SJCRH30 (cell line): ENCODE measurements at regions not wholly inside any gene's neighbourhood (a gene's known extent, or its start where the extent isn't known, plus 50 kb on each side); places are given as distances from the start of the nearest gene placed in this dataset.
"Not testable (repeated sequence)": the region's sequence is repeated elsewhere in the genome, so short reads cannot be mapped to it uniquely, and the experiment has no call there.

Experiments
- DNase-seq, 2 experiments: peaks; one replicate each; pipeline ENCODE4 v3.0.0-alpha.2; 2015 to 2020
- H3K27ac ChIP-seq: fragments of 250-450 bp; sonication (Bioruptor Pico); 2 replicates; pipeline ENCODE4 v1.5.1; 2020; ENCODE audit warnings: mild to moderate bottlenecking, moderate library complexity
- H3K27me3 ChIP-seq: fragments of 250-450 bp; sonication (Bioruptor Pico); 2 replicates; pipeline ENCODE4 v1.5.1; 2020; ENCODE audit warnings: mild to moderate bottlenecking, moderate library complexity
- H3K36me3 ChIP-seq: fragments of 250-450 bp; sonication (Bioruptor Pico); 2 replicates; pipeline ENCODE4 v1.5.1; 2020; ENCODE audit warnings: mild to moderate bottlenecking, moderate library complexity
- H3K4me1 ChIP-seq: fragments of 250-450 bp; sonication (Bioruptor Pico); 2 replicates; pipeline ENCODE4 v1.5.1; 2020; ENCODE audit warnings: mild to moderate bottlenecking, moderate library complexity
- H3K4me3 ChIP-seq: fragments of 250-450 bp; sonication (Bioruptor Pico); 2 replicates; pipeline ENCODE4 v1.5.1; 2020; ENCODE audit warnings: mild to moderate bottlenecking, moderate library complexity
- H3K9me3 ChIP-seq: fragments of 250-450 bp; sonication (Bioruptor Pico); replicated peaks from 2 replicates; pipeline ENCODE4 v1.5.1; 2020; ENCODE audit warnings: mild to moderate bottlenecking, moderate library complexity

DNA sequence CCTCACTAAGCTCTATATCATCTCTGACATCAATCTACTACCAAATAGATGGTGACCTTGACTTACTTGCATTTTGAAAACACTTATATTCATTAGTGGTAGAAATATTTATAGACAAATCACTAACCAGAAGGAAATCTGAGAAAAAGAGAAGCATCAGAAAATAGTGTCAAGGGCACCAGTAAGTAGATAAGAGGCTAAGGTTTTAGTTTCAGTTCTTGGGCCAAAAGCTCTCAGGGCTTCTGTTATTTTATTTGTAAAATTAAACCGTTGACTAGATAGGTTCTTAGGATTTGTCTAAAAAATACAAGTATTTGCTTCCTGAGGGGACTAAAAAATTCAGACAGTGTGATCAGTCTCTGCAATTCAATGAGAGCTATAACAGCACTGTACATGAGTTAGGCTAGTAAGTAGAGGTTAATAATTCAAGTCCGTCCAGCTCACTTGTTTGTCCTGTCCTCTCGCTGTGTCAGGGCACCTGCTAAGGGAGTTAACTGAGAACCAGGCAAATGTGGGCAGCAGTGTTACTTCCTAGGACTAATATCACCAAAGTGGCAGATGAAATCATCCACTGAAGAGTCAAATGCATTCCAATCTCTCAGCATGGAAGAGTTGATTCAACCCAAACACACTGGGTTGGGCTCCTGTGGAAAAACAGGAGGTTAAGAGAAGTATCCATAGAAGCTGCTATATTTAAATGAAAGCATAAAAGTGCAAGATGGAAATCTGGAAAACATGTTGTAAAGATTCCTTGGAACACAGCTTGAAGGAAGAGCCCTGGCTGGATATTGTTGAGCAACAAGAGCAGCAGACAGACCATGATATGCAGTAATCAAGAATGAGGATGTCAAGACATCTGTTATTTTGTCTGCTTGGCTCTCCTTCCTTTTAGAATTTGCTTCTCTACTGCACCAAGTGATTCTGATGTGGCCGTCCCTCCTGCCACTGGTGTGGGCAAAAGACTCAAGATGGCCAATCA, 134.9 kb upstream of the ZBTB20 start:
- Histone ChIP-seq H3K27ac (no peak overlapping the region), H3K9me3 (no peaks in the 10 kb centered on the region), H3K4me1 (no peaks in the 10 kb centered on the region), H3K27me3 (no peaks in the 10 kb centered on the region), H3K36me3 (no peaks in the 10 kb centered on the region), H3K4me3 (no peak overlapping the region)
- no peak for DNase-seq

DNA sequence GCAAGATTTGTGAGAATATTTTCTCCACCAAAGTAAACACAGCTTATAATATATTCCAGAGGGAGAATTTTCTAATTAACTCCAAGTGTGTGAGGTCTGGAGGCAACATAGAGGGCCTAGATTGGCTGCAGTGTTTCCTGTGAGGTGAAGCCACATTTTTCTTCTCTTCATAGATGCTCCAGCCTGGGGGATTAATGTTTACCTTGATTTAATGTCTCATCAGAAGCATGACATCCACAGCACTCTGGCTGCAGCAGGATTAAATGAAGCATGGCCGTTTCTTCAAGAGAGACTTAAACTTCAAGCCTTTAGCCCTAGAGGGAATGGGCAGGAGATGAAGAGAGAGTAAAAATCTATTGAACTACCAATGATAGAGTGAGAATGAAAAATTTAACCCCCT, 137.9 kb upstream of the ZBTB20 start:
- no peaks in the 10 kb centered on the region for H3K9me3 ChIP-seq
- H3K36me3 ChIP-seq, result no peaks in the 10 kb centered on the region
- H3K4me1 ChIP-seq, result no peaks in the 10 kb centered on the region
- DNase-seq, result no peak
- no peak overlapping the region for H3K27ac ChIP-seq
- H3K27me3 ChIP-seq, result no peaks in the 10 kb centered on the region
- H3K4me3 ChIP-seq, result no peak overlapping the region

DNA sequence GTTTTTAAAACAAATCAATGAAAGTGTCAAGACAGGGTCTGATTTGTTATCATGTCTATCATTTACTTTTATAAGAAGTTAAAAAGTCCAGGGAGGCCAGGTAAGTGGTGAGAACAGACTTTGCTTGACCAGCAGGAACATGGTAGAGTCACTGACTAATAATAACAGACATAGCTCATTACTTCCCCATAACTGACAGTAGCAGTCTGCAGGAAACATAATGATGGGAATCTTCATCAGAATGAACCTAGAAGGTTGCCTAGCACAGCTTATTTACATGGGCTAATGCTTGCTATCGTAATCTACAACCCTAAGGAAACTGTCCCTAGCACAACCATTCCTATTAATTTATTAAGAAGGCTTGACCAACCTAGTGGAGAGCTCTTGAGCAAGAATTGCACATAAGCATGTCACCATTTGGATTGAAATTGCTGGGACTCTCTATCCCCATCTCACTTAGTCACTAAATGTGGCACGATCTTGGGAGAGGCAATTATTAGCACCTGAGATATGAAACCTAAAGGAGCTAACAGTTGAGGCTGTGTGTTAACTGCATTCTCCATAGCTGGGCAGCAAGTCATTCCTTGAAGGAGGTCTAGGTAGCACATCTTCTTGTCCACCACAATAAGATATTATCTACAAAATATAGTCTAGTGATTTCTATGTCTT, 139.6 kb upstream of the ZBTB20 start:
- Histone ChIP-seq H3K4me1 (no peaks in the 10 kb centered on the region), H3K36me3 (no peaks in the 10 kb centered on the region), H3K9me3 (no peaks in the 10 kb centered on the region), H3K4me3 (no peak overlapping the region), H3K27ac (no peak overlapping the region), H3K27me3 (no peaks in the 10 kb centered on the region)
- no peak for DNase-seq

DNA sequence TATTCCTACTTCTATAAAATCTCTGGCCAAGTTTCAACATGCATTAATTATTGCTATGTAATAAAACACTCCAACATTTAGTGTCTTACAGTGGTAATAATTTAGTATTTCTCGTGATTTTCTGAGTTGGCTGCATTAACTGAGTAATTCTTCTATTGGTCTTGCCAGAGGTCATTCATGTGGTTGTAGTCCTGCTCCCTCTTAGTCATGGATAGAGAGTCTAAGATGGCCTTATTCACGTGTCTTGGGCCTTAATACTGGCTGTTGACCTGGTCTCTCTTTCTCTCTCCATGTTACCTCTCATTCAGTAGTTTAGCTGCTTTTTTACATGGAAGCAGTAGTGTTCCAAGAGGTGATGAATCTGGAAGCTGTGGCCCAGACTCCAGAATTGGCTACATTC, 140.1 kb upstream of the ZBTB20 start:
- no peak for DNase-seq
- H3K4me3 ChIP-seq, result no peak overlapping the region

DNA sequence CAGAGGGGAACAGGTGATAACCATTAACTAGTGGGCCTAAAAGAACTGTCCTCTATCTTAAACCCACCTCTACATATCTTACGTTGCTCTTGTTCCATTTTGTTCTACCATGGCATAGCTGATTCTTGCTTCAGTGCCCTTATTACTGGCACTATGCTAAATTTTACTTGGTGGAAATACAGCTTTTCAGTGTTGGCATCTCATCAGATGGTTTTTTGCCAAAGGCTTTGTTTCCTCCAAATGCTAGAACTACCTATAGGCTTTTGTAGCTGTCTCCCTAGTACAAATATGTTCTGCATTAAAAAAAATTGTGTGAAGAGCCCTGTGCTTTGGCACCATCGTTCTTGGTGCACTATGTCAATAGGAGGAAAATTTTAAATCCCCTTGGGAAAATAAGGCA, 145.0 kb upstream of the ZBTB20 start:
- no peak for DNase-seq
- H3K4me1 ChIP-seq, result no peaks in the 10 kb centered on the region
- no peak overlapping the region for H3K4me3 ChIP-seq
- H3K9me3 ChIP-seq, result no peaks in the 10 kb centered on the region
- H3K27me3 ChIP-seq, result no peaks in the 10 kb centered on the region
- no peak overlapping the region for H3K27ac ChIP-seq
- no peaks in the 10 kb centered on the region for H3K36me3 ChIP-seq

More for the DNA sequence above, 140.1 kb upstream of the ZBTB20 start:
- H3K4me1 ChIP-seq, result no peaks in the 10 kb centered on the region
- no peak overlapping the region for H3K27ac ChIP-seq
- no peaks in the 10 kb centered on the region for H3K27me3 ChIP-seq
- H3K9me3 ChIP-seq, result no peaks in the 10 kb centered on the region
- no peaks in the 10 kb centered on the region for H3K36me3 ChIP-seq

DNA sequence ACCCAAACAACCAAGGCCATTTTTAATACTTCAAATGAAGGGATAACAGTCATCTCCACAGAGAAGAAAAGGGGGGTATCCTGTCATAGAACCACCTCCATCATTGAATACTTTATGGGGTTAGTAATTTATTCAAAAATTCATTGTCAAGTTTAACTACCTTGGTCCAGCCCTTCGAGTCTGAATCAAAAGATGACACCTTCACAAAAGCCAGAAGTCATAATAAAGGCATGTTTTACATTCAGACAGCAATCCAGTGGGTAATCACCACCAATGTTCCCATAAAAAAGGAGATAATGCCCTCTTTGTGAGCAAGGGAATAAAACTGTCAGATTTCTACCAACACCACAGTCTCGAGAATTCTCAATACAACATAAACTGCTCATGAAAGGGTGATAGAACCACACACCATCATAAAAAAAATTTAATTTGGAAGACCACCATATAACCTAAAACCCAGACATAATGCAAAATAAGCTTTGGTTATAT, 145.6 kb upstream of the ZBTB20 start:
- H3K9me3 ChIP-seq, result no peaks in the 10 kb centered on the region
- no peaks in the 10 kb centered on the region for H3K36me3 ChIP-seq
- no peak overlapping the region for H3K4me3 ChIP-seq
- no peaks in the 10 kb centered on the region for H3K4me1 ChIP-seq
- H3K27ac ChIP-seq, result no peak overlapping the region
- no peak for DNase-seq
- H3K27me3 ChIP-seq, result no peaks in the 10 kb centered on the region

DNA sequence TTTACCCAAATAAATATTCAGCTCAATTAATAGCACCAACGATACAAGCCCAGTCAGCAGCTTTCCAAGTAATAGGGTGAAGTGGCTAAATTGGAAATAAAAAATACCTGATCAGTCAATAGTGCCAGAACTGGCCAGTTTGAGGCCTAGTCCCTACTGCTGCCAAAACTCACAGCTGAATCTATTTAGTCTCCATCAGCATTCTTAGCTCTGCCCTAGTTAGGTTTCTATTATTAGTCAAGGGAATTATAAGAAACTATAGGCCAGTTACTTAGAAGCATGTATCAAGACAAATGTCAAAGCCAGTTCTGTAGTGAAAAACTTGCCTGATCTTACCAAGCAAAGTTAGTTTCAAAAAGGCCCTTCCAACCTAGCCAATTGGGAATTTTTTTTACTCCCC, 146.2 kb upstream of the ZBTB20 start:
- Histone ChIP-seq H3K4me3 (no peak overlapping the region), H3K27me3 (no peaks in the 10 kb centered on the region), H3K9me3 (no peaks in the 10 kb centered on the region), H3K36me3 (no peaks in the 10 kb centered on the region), H3K27ac (no peak overlapping the region), H3K4me1 (no peaks in the 10 kb centered on the region)
- no peak for DNase-seq

DNA sequence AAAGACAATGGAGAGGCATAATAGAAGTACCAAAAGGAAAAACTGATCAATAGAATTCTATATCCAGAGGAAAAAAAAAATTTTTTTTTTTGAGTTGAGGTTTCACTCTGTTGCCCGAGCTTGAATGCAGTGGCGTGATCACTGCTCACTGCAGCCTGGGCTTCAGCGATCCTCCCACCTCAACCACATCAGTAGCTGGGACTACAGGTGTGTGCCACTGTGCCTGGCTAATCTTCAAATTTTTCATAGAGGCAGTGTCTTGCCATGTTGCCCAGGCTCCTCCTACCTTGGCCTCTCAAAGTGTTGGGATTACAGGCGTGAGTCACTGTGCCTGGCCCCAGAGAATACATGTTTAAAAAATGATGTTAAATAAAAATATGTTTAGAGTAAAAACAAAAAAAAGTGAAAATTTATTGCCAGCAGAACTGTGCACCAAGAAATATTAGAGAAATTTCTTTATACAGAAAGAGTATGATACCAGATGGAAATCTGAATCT, 154.3 kb upstream of the ZBTB20 start:
- no peak for DNase-seq
- Histone ChIP-seq H3K4me3 (no peak overlapping the region), H3K36me3 (no peaks in the 10 kb centered on the region), H3K27ac (no peak overlapping the region), H3K27me3 (no peaks in the 10 kb centered on the region), H3K4me1 (no peaks in the 10 kb centered on the region), H3K9me3 (no peaks in the 10 kb centered on the region)

DNA sequence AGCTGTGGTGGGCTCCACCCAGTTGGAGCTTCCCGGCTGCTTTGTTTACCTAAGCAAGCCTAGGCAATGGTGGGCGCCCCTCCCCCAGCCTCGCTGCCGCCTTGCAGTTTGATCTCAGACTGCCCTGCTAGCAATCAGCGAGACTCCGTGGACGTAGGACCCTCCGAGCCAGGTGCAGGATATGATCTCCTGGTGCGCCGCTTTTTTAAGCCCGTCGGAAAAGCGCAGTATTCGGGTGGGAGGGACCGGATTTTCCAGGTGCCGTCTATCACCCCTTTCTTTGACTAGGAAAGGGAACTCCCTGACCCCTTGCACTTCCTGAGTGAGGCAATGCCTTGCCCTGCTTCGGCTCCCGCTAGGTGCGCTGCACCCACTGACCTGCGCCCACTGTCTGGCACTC, 170.9 kb upstream of the ZBTB20 start:
- H3K9me3 ChIP-seq, H3K27ac ChIP-seq, H3K36me3 ChIP-seq, H3K4me1 ChIP-seq, H3K27me3 ChIP-seq, H3K4me3 ChIP-seq, DNase-seq: not testable (repeated sequence)

DNA sequence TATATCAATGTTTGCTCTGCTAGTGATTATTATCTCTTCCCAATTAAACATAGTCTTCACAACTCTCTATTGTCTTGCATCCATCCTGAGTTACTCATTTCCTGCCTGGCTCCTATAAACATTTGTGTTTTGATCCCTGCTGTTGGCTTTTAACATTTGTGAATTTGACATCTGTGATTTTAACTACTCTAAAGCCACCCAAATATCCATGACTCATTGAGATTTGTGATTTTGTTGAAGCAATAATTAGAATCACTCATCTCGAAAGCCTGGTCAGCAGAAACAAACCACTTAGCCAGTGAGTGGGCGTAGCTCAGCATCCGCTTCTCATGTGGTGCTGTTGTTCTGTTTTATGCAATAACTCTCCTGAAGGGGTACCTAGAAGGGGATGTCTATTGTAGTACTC, 174.3 kb upstream of the ZBTB20 start:
- no peak for DNase-seq
- H3K27ac ChIP-seq, result no peak overlapping the region

DNA sequence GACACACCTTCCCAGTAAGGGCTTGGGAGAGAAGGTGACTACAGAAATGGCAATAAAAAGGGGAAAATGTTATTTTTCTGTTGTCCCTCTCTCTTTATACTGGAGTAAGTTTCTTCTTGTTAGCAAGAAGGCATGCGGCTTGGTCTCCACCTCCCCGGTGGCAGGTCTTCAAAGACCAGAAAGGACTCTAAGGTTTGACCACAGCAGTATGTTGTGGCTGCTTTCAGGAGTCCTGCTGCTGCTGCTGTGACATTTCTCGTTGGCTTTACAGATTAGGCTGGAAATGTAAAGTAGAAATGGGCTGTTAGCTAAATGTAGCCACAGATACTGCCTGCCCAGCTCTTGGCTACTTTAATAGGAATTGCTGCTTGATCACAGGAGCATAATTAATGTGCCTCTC, 175.8 kb upstream of the ZBTB20 start:
- H3K4me3 ChIP-seq, result no peak overlapping the region
- H3K9me3 ChIP-seq, result no peaks in the 10 kb centered on the region
- H3K27me3 ChIP-seq, result no peaks in the 10 kb centered on the region
- H3K36me3 ChIP-seq, result no peaks in the 10 kb centered on the region
- H3K27ac ChIP-seq, result no peak overlapping the region
- DNase-seq, result no peak
- no peaks in the 10 kb centered on the region for H3K4me1 ChIP-seq

More for the DNA sequence above, 174.3 kb upstream of the ZBTB20 start:
- Histone ChIP-seq H3K4me1 (no peaks in the 10 kb centered on the region), H3K27me3 (no peaks in the 10 kb centered on the region), H3K4me3 (no peak overlapping the region), H3K36me3 (no peaks in the 10 kb centered on the region), H3K9me3 (no peaks in the 10 kb centered on the region)

DNA sequence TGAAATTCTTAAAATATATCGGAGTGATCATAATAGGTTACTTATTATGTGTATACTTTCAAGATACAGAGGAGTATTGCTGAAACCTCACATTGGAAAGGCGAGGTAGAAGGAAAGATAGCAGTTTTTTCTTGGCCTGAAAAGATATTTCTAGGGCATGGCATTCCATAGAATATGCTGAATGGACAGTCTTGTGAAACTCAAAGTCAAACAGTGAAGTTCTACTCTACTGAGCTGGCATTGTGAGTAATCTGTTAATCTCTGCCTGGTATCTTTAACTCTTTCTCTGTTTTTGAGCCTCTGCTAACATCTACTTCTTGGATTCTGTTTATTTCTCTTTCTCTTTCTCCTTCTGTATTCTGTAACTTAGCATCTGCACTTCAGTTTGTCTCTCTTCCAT, 176.3 kb upstream of the ZBTB20 start:
- H3K27ac ChIP-seq, result no peak overlapping the region
- no peaks in the 10 kb centered on the region for H3K4me1 ChIP-seq
- H3K4me3 ChIP-seq, result no peak overlapping the region
- H3K36me3 ChIP-seq, result no peaks in the 10 kb centered on the region
- no peak for DNase-seq
- H3K9me3 ChIP-seq, result no peaks in the 10 kb centered on the region
- H3K27me3 ChIP-seq, result no peaks in the 10 kb centered on the region

DNA sequence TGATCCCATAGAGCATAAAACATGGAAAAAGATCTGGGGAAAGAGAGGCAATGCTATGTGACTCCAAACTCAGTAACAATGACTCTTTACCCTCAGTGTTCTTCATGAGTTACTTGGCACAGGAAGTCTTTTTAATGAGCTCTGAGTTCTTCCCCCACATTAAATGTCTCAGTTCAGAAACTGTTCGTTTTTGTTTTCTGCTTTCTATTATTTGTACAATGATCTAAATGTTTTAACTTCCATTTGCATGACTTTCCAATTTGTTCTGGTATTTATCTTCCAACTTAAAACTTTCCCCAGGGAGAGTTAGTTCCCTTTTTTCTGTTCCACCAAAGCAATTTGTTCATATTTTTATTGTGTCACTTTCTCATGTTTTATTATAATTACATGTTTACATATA, 177.0 kb upstream of the ZBTB20 start:
- no peak for DNase-seq
- Histone ChIP-seq H3K36me3 (no peaks in the 10 kb centered on the region), H3K4me3 (no peak overlapping the region), H3K4me1 (no peaks in the 10 kb centered on the region), H3K27ac (no peak overlapping the region), H3K9me3 (no peaks in the 10 kb centered on the region), H3K27me3 (no peaks in the 10 kb centered on the region)

DNA sequence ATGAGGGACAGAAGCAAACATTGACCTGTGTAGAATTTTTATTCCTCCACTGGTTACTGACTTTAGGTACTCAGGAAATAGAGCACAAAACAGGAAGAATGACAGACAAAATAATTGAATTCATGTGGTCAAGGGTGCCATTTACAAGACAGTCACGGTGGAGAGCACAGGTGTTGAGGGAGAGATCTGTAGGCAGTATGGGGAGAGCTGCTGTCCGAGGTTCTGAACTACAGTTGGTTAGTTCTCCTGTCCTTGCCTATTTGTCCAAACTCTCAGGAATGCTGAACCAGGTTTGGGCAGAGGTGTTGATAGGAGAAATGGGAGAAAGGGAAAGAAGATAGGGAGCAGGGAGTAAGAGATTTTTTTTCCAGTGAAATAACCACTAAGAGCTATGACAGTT, 178.5 kb upstream of the ZBTB20 start:
- Histone ChIP-seq H3K4me3 (no peak overlapping the region), H3K36me3 (no peaks in the 10 kb centered on the region), H3K4me1 (no peaks in the 10 kb centered on the region), H3K9me3 (no peaks in the 10 kb centered on the region), H3K27ac (no peak overlapping the region), H3K27me3 (no peaks in the 10 kb centered on the region)
- peak; percentile 53 to 75 for DNase-seq

DNA sequence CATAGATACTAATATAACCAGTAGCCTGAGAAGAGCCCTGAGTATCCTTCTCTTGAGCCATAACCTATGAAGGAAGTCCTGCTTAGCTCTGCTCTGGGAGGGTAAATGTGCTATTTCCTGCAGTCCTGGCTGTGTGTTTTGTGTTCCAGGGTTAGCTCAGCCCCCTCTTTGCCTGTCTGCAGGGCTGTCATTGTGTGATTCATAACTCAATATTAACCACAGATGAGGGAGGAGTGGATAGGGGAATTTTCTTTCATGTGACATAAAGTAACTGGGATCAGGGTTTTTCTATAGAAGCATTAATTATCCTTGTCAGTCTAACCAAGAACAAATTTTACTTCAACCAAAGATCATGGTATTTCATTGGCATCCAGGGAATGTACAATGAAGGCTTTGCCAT, 183.3 kb upstream of the ZBTB20 start:
- Histone ChIP-seq H3K9me3 (no peaks in the 10 kb centered on the region), H3K27me3 (no peaks in the 10 kb centered on the region), H3K4me3 (no peak overlapping the region), H3K36me3 (no peaks in the 10 kb centered on the region), H3K27ac (no peak overlapping the region), H3K4me1 (no peaks in the 10 kb centered on the region)
- no peak for DNase-seq
